Activated CD8-positive, alpha-beta memory T cell treated with anti-CD3 and anti-CD28 coated beads for 36 hours (primary cell): ENCODE measurements at regions not wholly inside any gene's neighbourhood (a gene's known extent, or its start where the extent isn't known, plus 50 kb on each side); places are given as distances from the start of the nearest gene placed in this dataset.

Experiments used
- CTCF ChIA-PET: fragments of 350-600 bp; sonication (Branson Sonifier 250); formaldehyde crosslinking; loops from one replicate; lab custom pipeline; 2021; ENCODE audit warnings: antibody characterized with exemption; lab: Charles Lee
- POLR2A ChIA-PET: fragments of 350-600 bp; sonication (Branson Sonifier 250); formaldehyde crosslinking; loops from one replicate; lab custom pipeline; 2021; ENCODE audit warnings: antibody characterized with exemption; lab: Charles Lee

GRCh38 chr5:143471666-143472464, 68.4 kb upstream of the NR3C1 start:
- POLR2A ChIA-PET, result interaction anchor here (0.5 kb wide), 1 partner anchor 363 kb away, joined by 6 read pairs; no protein-coding TSS in a partner anchor
- CTCF ChIA-PET, result no interaction called here

- POLR2A ChIA-PET, result interaction anchor here (0.5 kb wide), 1 partner anchor 364 kb away, joined by 6 read pairs; no protein-coding TSS in a partner anchor
- CTCF ChIA-PET, result no interaction called here
Observed at GRCh38 chr5:143471041-143471509, 67.6 kb upstream of the NR3C1 start.

- ChIA-PET CTCF (no interaction called here), POLR2A (no interaction called here)
Observed at GRCh38 chr5:143470120-143470519, 66.6 kb upstream of the NR3C1 start.

GRCh38 chr5:143469125-143469524, 65.6 kb upstream of the NR3C1 start:
- CTCF ChIA-PET, result no interaction called here
- POLR2A ChIA-PET, result no interaction called here

- POLR2A ChIA-PET, result no interaction called here
- CTCF ChIA-PET, result no interaction called here
Observed at GRCh38 chr5:143466632-143467031, 63.1 kb upstream of the NR3C1 start.

- POLR2A ChIA-PET, result no interaction called here
- CTCF ChIA-PET, result no interaction called here
Observed at GRCh38 chr5:143464723-143465490, 61.4 kb upstream of the NR3C1 start.

- POLR2A ChIA-PET, result no interaction called here
- CTCF ChIA-PET, result no interaction called here
Observed at GRCh38 chr5:143462431-143462830, 58.9 kb upstream of the NR3C1 start.

GRCh38 chr5:143459433-143459832, 55.9 kb upstream of the NR3C1 start:
- CTCF ChIA-PET, result no interaction called here
- POLR2A ChIA-PET, result no interaction called here

GRCh38 chr5:143456952-143457547, 53.6 kb upstream of the NR3C1 start:
- ChIA-PET POLR2A (no interaction called here), CTCF (no interaction called here)

GRCh38 chr5:143454936-143455516, 51.5 kb upstream of the NR3C1 start:
- CTCF ChIA-PET, result no interaction called here
- POLR2A ChIA-PET, result no interaction called here

- ChIA-PET CTCF (no interaction called here), POLR2A (no interaction called here)
Observed at GRCh38 chr5:143453720-143454119, 50.2 kb upstream of the NR3C1 start.
